IMR-90 (cell line): ENCODE measurements at regions not wholly inside any gene's neighbourhood (a gene's known extent, or its start where the extent isn't known, plus 50 kb on each side); places are given as distances from the start of the nearest gene placed in this dataset.

Experiments
- ATAC-seq: fragments of 200-7000 bp; cut with Tn5 transposase; 2 replicates; pipeline ENCODE4 v1.9.1; 2020; ENCODE audit warnings: low read depth, mild to moderate bottlenecking, moderate library complexity
- BruUV-seq: library from RNA; stranded (reverse); fragments of 400-500 nt; replicated peaks from 2 replicates; lab custom pipeline; 2021; lab: Mats Ljungman, UMichigan
- CTCF ChIA-PET: fragments of 300-600 bp; formaldehyde crosslinking; extraction: SDS; loops from one replicate; lab custom pipeline; 2021; ENCODE audit warnings: antibody characterized with exemption; lab: Yijun Ruan, JAX
- POLR2A ChIA-PET: fragments of 300-600 bp; sonication (Branson Sonifier 250); formaldehyde crosslinking; loops from one replicate; lab custom pipeline; 2022; ENCODE audit warnings: antibody characterized with exemption; ENCODE audit not compliant: unreplicated experiment; lab: Charles Lee
- DNase-seq: peaks from one replicate; pipeline ENCODE4 v3.0.0; 2013
- H2AFZ ChIP-seq: replicated peaks from 2 replicates; pipeline ENCODE3; 2013; ENCODE audit warnings: low read length, mild to moderate bottlenecking; ENCODE audit not compliant: poor library complexity
- H2AK5ac ChIP-seq: 2 replicates; pipeline ENCODE4 v1.6.1; 2013; ENCODE audit warnings: low read depth, low read length, inconsistent platforms
- H2AK9ac ChIP-seq: replicated peaks from 2 replicates; pipeline ENCODE3; 2013; ENCODE audit warnings: mild to moderate bottlenecking, low read depth, low read length, moderate library complexity; ENCODE audit not compliant: poor library complexity
- H2BK120ac ChIP-seq: 2 replicates; pipeline ENCODE4 v1.6.1; 2013; ENCODE audit warnings: low read depth, low read length, inconsistent platforms
- H2BK15ac ChIP-seq: 3 replicates; pipeline ENCODE4 v1.6.1; 2013; ENCODE audit warnings: low read depth, low read length, inconsistent platforms
- H2BK20ac ChIP-seq: 2 replicates; pipeline ENCODE4 v1.6.1; 2013; ENCODE audit warnings: low read depth, mild to moderate bottlenecking, inconsistent platforms, low read length, moderate library complexity
- H2BK5ac ChIP-seq: 2 replicates; pipeline ENCODE4 v1.6.1; 2013; ENCODE audit warnings: mild to moderate bottlenecking, low read depth, low read length, inconsistent platforms; ENCODE audit not compliant: poor library complexity, severe bottlenecking
- H3K14ac ChIP-seq: replicated peaks from 2 replicates; pipeline ENCODE4 v1.6.1; 2013; ENCODE audit warnings: low read depth, low read length, inconsistent platforms
- H3K18ac ChIP-seq: 2 replicates; pipeline ENCODE4 v1.6.1; 2013; ENCODE audit warnings: low read depth, low read length, control low read depth
- H3K23ac ChIP-seq: 2 replicates; pipeline ENCODE4 v1.6.1; 2013; ENCODE audit warnings: low read depth, low read length, inconsistent platforms
- H3K27ac ChIP-seq: 2 replicates; pipeline ENCODE4 v1.5.1; 2013; ENCODE audit warnings: mild to moderate bottlenecking, control low read depth, low read length; ENCODE audit not compliant: insufficient read depth
- H3K27me3 ChIP-seq: 2 replicates; pipeline ENCODE4 v1.6.1; 2013; ENCODE audit warnings: low read length; ENCODE audit not compliant: control insufficient read depth, insufficient read depth
- H3K36me3 ChIP-seq: 2 replicates; pipeline ENCODE4 v1.6.1; 2013; ENCODE audit warnings: low read length, mixed read lengths; ENCODE audit not compliant: control insufficient read depth, insufficient read depth
- H3K4ac ChIP-seq: 2 replicates; pipeline ENCODE4 v1.6.1; 2013; ENCODE audit warnings: low read depth, low read length, inconsistent platforms
- H3K4me1 ChIP-seq: 2 replicates; pipeline ENCODE4 v1.6.1; 2013; ENCODE audit warnings: low read length, mixed read lengths; ENCODE audit not compliant: control insufficient read depth, insufficient read depth
- H3K4me2 ChIP-seq: 2 replicates; pipeline ENCODE4 v1.6.1; 2013; ENCODE audit warnings: low read depth, mild to moderate bottlenecking, control low read depth, low read length, moderate library complexity
- H3K4me3 ChIP-seq: 2 replicates; pipeline ENCODE4 v1.5.1; 2013; ENCODE audit warnings: low read depth, mild to moderate bottlenecking, control low read depth, low read length, moderate library complexity; ENCODE audit not compliant: insufficient read depth
- H3K56ac ChIP-seq: 2 replicates; pipeline ENCODE4 v1.6.1; 2013; ENCODE audit warnings: low read length, inconsistent platforms; ENCODE audit not compliant: insufficient read depth; ENCODE audit errors: extremely low read depth
- H3K79me1 ChIP-seq, 2 experiments: 2 replicates each; pipeline ENCODE4 v1.6.1; 2013; ENCODE audit warnings: low read length in 2 of 2, inconsistent platforms in 1 of 2, low read depth in 1 of 2
- H3K9ac ChIP-seq: 2 replicates; pipeline ENCODE4 v1.6.1; 2013; ENCODE audit warnings: low read depth, low read length, control low read depth
- H3K9me1 ChIP-seq: 2 replicates; pipeline ENCODE4 v1.6.1; 2013; ENCODE audit warnings: low read length, inconsistent platforms; ENCODE audit not compliant: insufficient read depth
- H3K9me3 ChIP-seq: 2 replicates; pipeline ENCODE4 v1.6.1; 2013; ENCODE audit warnings: low read length; ENCODE audit not compliant: control insufficient read depth, insufficient read depth
- H4K20me1 ChIP-seq: 2 replicates; pipeline ENCODE4 v1.6.1; 2013; ENCODE audit warnings: low read length, inconsistent platforms; ENCODE audit not compliant: insufficient read depth
- H4K5ac ChIP-seq: 2 replicates; pipeline ENCODE4 v1.6.1; 2013; ENCODE audit warnings: mild to moderate bottlenecking, low read depth, low read length, control low read depth
- H4K8ac ChIP-seq, 2 experiments: 2 replicates each; pipeline ENCODE4 v1.6.1; 2013; ENCODE audit warnings: low read depth in 2 of 2, low read length in 2 of 2, control low read depth in 1 of 2, inconsistent platforms in 1 of 2
- H4K91ac ChIP-seq: 2 replicates; pipeline ENCODE4 v1.6.1; 2013; ENCODE audit warnings: low read depth, low read length, inconsistent platforms; ENCODE audit not compliant: insufficient read depth
- BHLHE40 ChIP-seq: fragments of 150-350 bp; IDR thresholded peaks from 2 replicates; pipeline ENCODE4 v1.6.1; 2016; ENCODE audit warnings: mild to moderate bottlenecking, low read depth, low read length
- CEBPB ChIP-seq: IDR thresholded peaks from 2 replicates; pipeline ENCODE4 v1.6.1; 2012; ENCODE audit warnings: low read depth, low read length, improper control_type of control experiment
- CHD1 ChIP-seq: IDR thresholded peaks from 2 replicates; pipeline ENCODE4 v1.6.1; 2012; ENCODE audit warnings: low read depth, low read length, improper control_type of control experiment
- FOS ChIP-seq: fragments of 150-350 bp; IDR thresholded peaks from 2 replicates; pipeline ENCODE4 v1.6.1; 2016; ENCODE audit warnings: low read depth, low read length
- MAFK ChIP-seq: IDR thresholded peaks from 2 replicates; pipeline ENCODE4 v1.6.1; 2012; ENCODE audit warnings: low read depth, low read length, improper control_type of control experiment
- MAZ ChIP-seq: IDR thresholded peaks from 2 replicates; pipeline ENCODE4 v1.6.1; 2012; ENCODE audit warnings: low read depth, mild to moderate bottlenecking, low read length, improper control_type of control experiment, moderate library complexity, borderline replicate concordance
- MXI1 ChIP-seq: IDR thresholded peaks from 2 replicates; pipeline ENCODE4 v1.6.1; 2012; ENCODE audit warnings: low read depth, mild to moderate bottlenecking, low read length, moderate library complexity, borderline replicate concordance
- NFE2L2 ChIP-seq: fragments of 150-350 bp; IDR thresholded peaks from 2 replicates; pipeline ENCODE4 v1.6.1; 2016; ENCODE audit warnings: low read depth, mild to moderate bottlenecking, low read length
- POLR2A ChIP-seq: IDR thresholded peaks from 2 replicates; pipeline ENCODE4 v1.6.1; 2012; ENCODE audit warnings: mild to moderate bottlenecking, low read depth, low read length
- RAD21 ChIP-seq: IDR thresholded peaks from 2 replicates; pipeline ENCODE4 v1.6.1; 2012; ENCODE audit warnings: low read length, improper control_type of control experiment
- RCOR1 ChIP-seq: IDR thresholded peaks from 2 replicates; pipeline ENCODE4 v1.6.1; 2012; ENCODE audit warnings: mild to moderate bottlenecking, low read length, improper control_type of control experiment; ENCODE audit not compliant: insufficient replicate concordance
- RFX5 ChIP-seq: IDR thresholded peaks from 2 replicates; pipeline ENCODE4 v1.8.0; 2012; ENCODE audit warnings: low read depth, mild to moderate bottlenecking, low read length, moderate library complexity
- SMC3 ChIP-seq: fragments of 150-350 bp; IDR thresholded peaks from 2 replicates; pipeline ENCODE4 v1.6.1; 2016; ENCODE audit warnings: low read depth, mild to moderate bottlenecking, antibody characterized with exemption, low read length, moderate library complexity
- WGBS, 2 experiments: methylation state at CpG; one replicate each; pipeline versions ENCODE4 v1.1.5 to v1.1.7; 2013; ENCODE audit warnings: missing lambda C conversion rate in 2 of 2; ENCODE audit not compliant: insufficient read length in 1 of 2; ENCODE audit errors: extremely low coverage in 2 of 2; 5-methylcytosine and 5-hydroxymethylcytosine counted together
- dilution Hi-C: fragments of 300-500 bp; cut with HindIII; formaldehyde crosslinking; loops from one replicate; pipeline ENCODE4 v1.14.3; 2018; ENCODE audit warnings: low sequenced_read_pairs; ENCODE audit not compliant: unreplicated experiment
- in situ Hi-C: fragments of 300-500 bp; cut with MboI; formaldehyde crosslinking; loops from 3 replicates; pipeline ENCODE4 v1.14.3; 2019; ENCODE audit warnings: low sequenced_read_pairs, inconsistent platforms, mixed read lengths
- intact Hi-C: fragments of 100-400 bp; cut with micrococcal nuclease; formaldehyde crosslinking; loops from 2 replicates; pipeline ENCODE4 v1.10.0; 2022
- TF ChIP-seq, protein P1 (sequence below): conservative IDR thresholded peaks from 2 replicates; pipeline ENCODE4 v1.5.1; 2012; ENCODE audit warnings: mild to moderate bottlenecking, low read depth, low read length, improper control_type of control experiment
- TF ChIP-seq, protein P2 (sequence below): fragments of 150-350 bp; IDR thresholded peaks from 2 replicates; pipeline ENCODE4 v1.6.1; 2016; ENCODE audit warnings: low read depth, mild to moderate bottlenecking, low read length, moderate library complexity, borderline replicate concordance
- TF ChIP-seq, protein P3 (sequence below): fragments of 150-350 bp; IDR thresholded peaks from 2 replicates; pipeline ENCODE4 v1.6.1; 2017; ENCODE audit warnings: mild to moderate bottlenecking, antibody characterized with exemption, low read length, low read depth

DNA sequence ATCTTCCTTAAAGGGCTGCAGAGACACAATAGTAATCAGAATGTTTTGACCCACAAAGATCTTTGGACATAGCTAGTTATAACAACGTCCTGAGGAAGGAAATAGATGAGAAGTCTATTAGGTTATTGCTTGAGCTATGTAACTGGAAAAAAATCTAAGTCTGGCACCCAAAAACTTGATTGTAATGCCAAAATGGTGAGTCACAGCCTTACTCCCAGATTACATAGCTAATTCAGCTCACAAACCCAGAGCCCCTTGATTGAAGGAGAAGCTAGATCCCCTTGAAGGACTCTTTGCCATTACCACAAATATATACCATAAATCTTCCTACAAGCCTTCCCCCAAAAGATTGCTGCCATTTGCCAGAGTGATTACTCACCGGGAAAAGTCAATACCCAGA, 341.8 kb upstream of the KIF2A start:
- TF ChIP-seq RCOR1 (no peak), BHLHE40 (no peak), FOS (no peak), POLR2A (no peak), RFX5 (no peak), CEBPB (no peak), RAD21 (no peak), CHD1 (no peak), SMC3 (no peak), MAZ (no peak), MXI1 (no peak), NFE2L2 (no peak), MAFK (no peak)
- TF ChIP-seq, protein P1, sequence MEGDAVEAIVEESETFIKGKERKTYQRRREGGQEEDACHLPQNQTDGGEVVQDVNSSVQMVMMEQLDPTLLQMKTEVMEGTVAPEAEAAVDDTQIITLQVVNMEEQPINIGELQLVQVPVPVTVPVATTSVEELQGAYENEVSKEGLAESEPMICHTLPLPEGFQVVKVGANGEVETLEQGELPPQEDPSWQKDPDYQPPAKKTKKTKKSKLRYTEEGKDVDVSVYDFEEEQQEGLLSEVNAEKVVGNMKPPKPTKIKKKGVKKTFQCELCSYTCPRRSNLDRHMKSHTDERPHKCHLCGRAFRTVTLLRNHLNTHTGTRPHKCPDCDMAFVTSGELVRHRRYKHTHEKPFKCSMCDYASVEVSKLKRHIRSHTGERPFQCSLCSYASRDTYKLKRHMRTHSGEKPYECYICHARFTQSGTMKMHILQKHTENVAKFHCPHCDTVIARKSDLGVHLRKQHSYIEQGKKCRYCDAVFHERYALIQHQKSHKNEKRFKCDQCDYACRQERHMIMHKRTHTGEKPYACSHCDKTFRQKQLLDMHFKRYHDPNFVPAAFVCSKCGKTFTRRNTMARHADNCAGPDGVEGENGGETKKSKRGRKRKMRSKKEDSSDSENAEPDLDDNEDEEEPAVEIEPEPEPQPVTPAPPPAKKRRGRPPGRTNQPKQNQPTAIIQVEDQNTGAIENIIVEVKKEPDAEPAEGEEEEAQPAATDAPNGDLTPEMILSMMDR, result no peak
- TF ChIP-seq, protein P2, sequence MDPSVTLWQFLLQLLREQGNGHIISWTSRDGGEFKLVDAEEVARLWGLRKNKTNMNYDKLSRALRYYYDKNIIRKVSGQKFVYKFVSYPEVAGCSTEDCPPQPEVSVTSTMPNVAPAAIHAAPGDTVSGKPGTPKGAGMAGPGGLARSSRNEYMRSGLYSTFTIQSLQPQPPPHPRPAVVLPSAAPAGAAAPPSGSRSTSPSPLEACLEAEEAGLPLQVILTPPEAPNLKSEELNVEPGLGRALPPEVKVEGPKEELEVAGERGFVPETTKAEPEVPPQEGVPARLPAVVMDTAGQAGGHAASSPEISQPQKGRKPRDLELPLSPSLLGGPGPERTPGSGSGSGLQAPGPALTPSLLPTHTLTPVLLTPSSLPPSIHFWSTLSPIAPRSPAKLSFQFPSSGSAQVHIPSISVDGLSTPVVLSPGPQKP, result no peak
- TF ChIP-seq, protein P3, sequence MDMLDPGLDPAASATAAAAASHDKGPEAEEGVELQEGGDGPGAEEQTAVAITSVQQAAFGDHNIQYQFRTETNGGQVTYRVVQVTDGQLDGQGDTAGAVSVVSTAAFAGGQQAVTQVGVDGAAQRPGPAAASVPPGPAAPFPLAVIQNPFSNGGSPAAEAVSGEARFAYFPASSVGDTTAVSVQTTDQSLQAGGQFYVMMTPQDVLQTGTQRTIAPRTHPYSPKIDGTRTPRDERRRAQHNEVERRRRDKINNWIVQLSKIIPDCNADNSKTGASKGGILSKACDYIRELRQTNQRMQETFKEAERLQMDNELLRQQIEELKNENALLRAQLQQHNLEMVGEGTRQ, result no peak
- Histone ChIP-seq H3K79me1 (no peaks in the 10 kb centered on the region), H2AK9ac (no peak overlapping the region), H3K4me3 (no peak overlapping the region), H3K4me2 (no peak overlapping the region), H3K23ac (no peak overlapping the region), H2BK20ac (no peak overlapping the region), H3K14ac (no peak overlapping the region), H3K9me1 (no peaks in the 10 kb centered on the region), H2AFZ (no peak overlapping the region), H3K27ac (no peak overlapping the region), H4K91ac (no peak overlapping the region), H3K56ac (no peak overlapping the region), H3K9ac (no peak overlapping the region), H3K36me3 (no peaks in the 10 kb centered on the region), H3K18ac (no peak overlapping the region), H3K27me3 (no peaks in the 10 kb centered on the region), H3K9me3 (no peaks in the 10 kb centered on the region), H2BK15ac (no peak overlapping the region), H3K4me1 (no peaks in the 10 kb centered on the region), H4K20me1 (no peaks in the 10 kb centered on the region), H2AK5ac (no peak overlapping the region), H4K5ac (no peak overlapping the region), H2BK120ac (peak overlapping the region; percentile 32; the same call in 1 of the 2 replicates), H3K4ac (no peak overlapping the region), H2BK5ac (no peak overlapping the region), H4K8ac (no peak overlapping the region)
- ATAC-seq (no peak), DNase-seq (peak; percentile 15)
- dilution Hi-C loops (no loop called here), intact Hi-C loops (no loop called here), in situ Hi-C loops (no loop called here)
- POLR2A ChIA-PET, result no interaction called here
- BruUV-seq, result no TSS peak
- CTCF ChIA-PET, result no interaction called here
- WGBS, 2 experiments, result no CpG with 5 or more reads among the region's 2 CpGs
